GM18907 (cell line): ENCODE measurements at regions not wholly inside any gene's neighbourhood (a gene's known extent, or its start where the extent isn't known, plus 50 kb on each side); places are given as distances from the start of the nearest gene placed in this dataset.

Source experiments
- ATAC-seq: cut with Tn5 transposase; IDR thresholded peaks from one replicate; pipeline ENCODE4 v1.9.1; 2021; ENCODE audit warnings: mild to moderate bottlenecking, moderate library complexity; ENCODE audit not compliant: unreplicated experiment

- no peak for ATAC-seq
Measured at GRCh38 chr18:53819174-53819573, 405.3 kb downstream of the MBD2 start.

- ATAC-seq, result no peak
Measured at GRCh38 chr18:53817976-53818950, 406.2 kb downstream of the MBD2 start.

DNA sequence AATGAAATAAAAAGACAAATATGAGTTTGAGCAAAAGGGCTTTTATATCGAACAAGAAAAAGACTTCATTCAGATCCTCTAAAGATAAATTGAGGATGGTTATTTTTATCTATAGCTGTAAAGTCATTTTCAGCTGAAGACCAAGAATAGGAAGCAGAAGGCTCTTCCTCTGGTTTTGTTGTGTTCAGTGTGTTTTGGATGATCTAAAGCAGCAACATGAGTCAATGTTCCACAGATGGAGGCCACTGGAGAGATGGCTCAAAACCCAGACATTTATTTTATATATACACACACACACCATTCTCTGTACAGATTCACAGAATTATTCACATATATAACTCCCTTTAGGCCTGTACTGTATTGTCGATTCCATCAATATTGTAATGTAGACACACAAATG lies 424.3 kb downstream of the MBD2 start:
- ATAC-seq, result no peak

DNA sequence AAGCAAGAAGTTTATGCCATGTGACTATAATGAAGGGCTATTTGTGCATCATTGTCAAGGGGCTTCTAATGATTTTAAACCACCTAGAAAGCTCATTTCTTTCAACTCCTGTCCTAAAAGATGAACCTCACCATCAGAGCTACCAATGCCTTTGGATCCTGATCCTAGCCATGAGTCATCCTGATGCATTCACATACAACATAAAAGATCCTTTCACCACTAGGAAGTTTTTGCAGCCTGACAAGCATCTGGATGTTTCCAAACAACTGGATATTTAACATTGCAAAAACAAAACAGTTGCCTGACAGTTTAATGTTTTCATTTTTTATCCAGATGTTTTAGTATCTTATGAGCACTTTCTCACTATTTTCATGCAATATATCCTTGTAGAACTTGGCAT lies 425.3 kb downstream of the MBD2 start:
- no peak for ATAC-seq

DNA sequence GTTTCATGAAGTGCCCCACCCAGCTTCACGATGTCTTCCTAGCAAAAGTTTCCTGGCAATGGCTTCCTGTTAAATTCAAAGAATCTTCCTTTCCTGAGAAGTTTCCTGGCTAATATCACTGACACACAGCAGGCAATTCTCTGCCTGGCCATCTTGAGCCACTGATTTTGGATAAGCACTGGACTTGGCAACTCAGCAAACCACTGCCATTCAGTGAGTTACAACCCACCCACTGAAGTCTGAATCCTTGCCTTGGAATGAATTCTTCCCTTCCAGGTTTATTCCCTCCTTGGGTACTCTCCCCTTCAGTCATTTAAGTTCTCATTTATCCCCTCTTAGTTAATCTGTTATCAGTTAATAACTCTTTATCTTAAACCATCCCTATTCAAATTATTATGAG lies 426.0 kb downstream of the MBD2 start:
- no peak for ATAC-seq

DNA sequence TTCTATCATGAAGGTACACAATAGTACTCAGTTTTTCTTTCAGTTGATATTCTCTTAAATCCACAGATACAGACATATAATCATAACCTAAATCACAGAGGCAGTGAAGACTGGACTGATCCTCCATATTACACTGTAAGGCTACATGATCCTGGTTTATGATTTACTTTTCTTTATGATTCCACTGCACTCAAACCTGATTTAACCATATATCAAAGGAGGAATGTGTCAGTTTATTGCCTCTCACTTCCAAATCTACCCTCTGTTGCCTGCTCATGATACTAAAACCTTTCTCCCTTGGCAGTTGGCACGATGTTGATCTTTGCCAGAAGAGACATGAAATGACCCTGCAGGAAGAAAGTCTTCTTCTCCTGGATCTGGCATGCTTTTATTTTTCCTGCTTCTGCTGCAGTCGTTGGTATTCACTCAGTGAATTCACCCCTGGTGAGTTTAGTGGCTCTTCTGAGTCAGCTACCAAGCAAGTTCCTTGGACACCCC lies 426.4 kb downstream of the MBD2 start:
- ATAC-seq, result no peak

DNA sequence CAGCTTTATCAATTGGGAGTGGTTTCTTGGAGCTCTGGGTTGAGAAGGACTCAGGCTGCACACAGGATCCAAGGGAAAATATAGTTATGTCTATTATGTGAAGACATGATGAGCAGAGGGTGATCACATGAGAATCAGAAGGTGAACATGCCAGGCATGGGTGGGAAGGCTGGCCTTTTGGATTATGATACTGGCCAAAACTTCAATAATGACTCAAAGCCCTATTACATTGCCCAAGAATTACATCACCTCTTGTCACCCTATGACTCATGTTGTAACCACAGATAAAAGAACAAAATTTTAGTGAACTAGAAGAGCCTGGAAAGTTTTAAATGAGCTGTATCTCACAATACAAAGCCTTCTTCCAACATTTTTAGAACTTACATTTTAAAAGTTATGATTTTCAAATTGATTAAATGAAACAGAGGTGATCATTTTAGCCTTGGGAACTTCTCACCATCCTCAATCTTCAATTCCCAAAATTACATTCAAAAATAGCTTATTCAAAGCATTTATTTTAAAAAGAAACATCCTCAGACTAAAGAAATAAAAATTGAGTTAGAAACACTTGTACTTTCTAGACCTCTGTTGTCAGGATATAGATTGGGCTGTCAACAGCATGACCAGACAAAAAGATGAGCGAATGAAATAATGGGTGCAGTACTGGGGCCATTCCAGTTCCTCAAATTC lies 428.3 kb downstream of the MBD2 start:
- peak; percentile 98 for ATAC-seq

- peak; percentile 34 for ATAC-seq
Measured at GRCh38 chr18:53795610-53796009, 428.9 kb downstream of the MBD2 start.

DNA sequence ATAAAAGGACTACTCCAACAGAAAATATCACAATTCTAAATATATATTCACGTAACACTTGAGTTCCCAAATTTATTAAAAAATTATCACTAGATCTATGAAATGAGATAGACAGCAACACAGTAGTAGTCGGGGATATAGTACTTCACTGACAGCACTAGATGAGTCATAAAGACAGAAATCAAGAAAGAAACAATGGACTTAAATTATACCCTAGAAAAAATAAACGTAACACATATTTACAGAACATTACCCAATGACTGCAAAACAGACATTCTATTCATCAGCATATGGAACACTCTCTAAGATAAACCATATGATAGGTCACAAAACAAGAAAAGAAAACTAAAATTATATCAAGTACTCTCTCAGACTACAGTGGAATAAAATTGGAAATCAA lies 429.4 kb downstream of the MBD2 start:
- no peak for ATAC-seq

DNA sequence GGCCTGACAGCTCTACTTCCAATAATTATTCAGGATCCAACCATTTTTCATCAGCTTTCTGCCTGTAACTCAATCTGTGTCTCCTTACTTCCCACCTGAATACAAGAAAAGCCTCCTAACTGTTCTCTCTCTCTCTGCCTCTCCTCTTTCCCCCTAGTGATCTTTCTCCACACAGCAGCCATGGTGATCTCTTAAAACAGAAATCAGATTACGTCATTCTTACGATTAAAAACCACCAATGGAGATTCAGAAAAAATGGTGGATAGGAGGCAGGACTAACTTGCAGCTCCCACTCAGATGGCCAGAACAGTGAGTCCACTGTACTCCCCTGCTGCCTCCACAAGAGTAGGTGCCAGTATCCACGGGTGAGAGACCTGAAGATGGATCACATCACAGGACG lies 431.7 kb downstream of the MBD2 start:
- ATAC-seq, result no peak

- no peak for ATAC-seq
Measured at GRCh38 chr18:53790786-53791185, 433.7 kb downstream of the MBD2 start.

DNA sequence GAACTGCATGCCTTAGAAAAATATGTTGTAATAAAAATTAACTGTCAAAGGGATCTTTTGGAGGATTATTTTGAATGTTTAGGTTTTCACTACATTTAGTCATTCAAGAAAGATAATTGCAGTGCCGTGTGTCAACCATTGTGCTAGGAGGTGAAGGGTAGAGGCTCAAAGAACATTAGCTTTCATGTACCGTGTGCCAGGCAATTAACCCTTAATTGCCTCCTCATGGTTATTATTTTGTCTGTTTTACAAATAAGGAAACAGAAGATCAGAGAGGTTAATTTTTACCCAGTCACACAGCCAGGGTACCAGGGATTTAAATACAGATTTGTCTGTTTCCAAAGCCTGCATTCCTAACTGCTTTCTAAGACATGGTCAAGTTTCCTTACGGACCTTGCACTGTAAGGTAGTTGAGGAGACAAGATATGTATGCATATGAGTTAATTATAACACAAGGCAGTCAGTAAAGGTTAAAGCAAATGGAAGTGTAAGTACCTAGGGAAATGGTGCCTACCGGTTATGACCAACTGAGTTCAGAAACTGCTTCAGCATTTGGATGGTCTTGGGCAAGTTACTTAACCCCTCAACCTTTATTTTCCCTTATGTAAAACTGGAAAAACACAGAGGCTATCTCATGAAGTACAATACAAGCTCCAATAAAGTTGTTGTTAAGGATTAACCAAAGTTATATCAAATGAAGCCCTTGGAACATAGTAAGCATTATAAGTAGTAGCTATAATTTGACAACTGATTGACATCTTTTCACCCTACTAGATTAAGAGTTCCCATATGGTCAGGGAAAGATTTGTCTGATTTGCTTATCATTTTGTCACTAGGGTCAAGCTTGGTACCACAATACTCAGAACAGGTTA lies 434.9 kb downstream of the MBD2 start:
- no peak for ATAC-seq

DNA sequence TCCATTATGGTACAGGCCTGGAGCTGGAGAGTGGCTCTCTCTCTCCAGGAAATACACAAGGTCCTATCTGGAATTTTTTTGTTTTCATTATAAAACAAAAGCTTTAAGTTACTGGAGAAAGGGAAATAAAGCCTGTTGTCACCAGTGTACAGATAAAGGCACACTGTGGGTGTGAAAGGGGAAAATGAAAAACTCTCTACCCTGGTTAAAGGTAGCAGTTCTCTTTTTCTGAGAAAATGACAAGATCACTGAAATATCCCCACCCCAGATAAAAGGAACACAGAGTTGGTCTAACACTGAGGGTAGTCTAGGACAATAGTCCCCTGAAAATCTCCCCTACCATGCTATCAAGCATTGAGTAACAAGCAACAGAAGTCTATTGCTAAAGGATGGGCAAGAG lies 438.7 kb downstream of the MBD2 start:
- ATAC-seq, result no peak

- ATAC-seq, result no peak
Measured at GRCh38 chr18:53784253-53784652, 440.2 kb downstream of the MBD2 start.

GRCh38 chr18:53780666-53781065 lies 443.8 kb downstream of the MBD2 start:
- no peak for ATAC-seq

DNA sequence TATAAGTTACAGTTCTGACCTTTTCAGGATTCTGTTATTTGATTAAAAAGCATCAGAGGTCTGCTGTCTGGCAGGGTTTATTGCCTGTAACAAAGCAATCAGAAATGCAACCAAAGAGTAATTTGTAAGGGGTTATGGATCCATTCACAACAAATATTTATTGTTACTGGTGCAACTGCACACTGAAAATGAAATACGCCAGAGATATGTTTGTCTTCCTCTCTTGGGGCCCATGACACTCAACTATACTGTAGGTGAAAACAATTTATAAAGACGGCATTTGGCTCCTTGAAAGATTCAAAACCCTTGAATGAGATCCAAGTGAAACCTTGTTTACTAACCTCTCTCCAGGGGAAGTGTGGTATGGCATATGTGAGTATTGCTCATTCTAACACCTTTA lies 452.2 kb downstream of the MBD2 start:
- ATAC-seq, result no peak

DNA sequence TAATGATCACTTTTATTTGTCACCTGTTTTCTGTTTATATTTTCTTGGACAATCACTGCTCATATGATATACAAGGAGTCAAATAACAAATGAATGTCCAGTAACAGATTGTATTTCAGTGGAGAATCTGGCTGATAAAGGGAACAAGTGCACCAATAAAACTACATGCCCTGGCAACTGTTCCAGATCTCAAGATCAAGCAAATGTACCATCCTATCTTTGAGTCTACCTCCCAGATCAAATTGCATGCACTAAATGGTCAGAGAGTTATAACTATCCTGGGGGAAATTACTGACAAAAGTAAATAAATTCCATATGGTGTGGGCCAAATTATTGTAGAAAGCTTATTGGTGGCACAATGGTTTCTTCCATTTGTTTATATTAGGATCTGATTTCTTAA lies 452.8 kb downstream of the MBD2 start:
- ATAC-seq, result no peak

GRCh38 chr18:53765211-53765610 lies 459.3 kb downstream of the MBD2 start:
- ATAC-seq, result no peak

- no peak for ATAC-seq
Measured at GRCh38 chr18:53764086-53764485, 460.4 kb downstream of the MBD2 start.

DNA sequence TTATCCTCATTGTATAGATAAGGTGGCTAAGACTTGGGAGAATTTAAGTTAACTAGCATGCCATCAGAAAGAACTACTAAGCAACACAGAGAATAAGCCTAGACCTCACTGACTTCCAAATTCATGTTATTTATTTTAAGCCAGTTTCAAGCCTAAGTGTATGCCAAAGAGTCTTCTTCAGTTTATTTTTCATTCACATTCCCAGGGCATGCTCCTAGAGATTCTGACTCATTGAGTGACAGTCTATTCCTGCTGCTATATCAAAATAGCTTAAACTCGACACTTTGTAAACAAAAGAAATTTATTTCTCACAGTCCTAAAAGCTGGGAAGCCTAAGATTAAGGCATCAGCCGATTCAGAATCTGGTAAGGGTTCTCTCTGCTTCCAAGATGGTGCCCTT lies 467.1 kb downstream of the MBD2 start:
- ATAC-seq, result no peak

GRCh38 chr18:53756610-53756972 lies 467.9 kb downstream of the MBD2 start:
- ATAC-seq, result no peak
